HEK293 (cell line): ENCODE measurements at regions not wholly inside any gene's neighbourhood (a gene's known extent, or its start where the extent isn't known, plus 50 kb on each side); places are given as distances from the start of the nearest gene placed in this dataset.

Experiments used
- KLF8 ChIP-seq: fragments of 450-650 bp; formaldehyde crosslinking; IDR thresholded peaks from 2 replicates; pipeline ENCODE4 v1.5.1; 2016; ENCODE audit warnings: missing biosample characterization, missing genetic modification characterization
- ZFP3 ChIP-seq: fragments of 450-650 bp; formaldehyde crosslinking; IDR thresholded peaks from 2 replicates; pipeline ENCODE4 v1.5.1; 2016; ENCODE audit warnings: low read depth, missing biosample characterization, missing genetic modification characterization
- ZNF433 ChIP-seq: fragments of 450-650 bp; formaldehyde crosslinking; IDR thresholded peaks from 2 replicates; pipeline ENCODE4 v1.5.1; 2016; ENCODE audit warnings: missing biosample characterization, missing genetic modification characterization, low read depth
- TF ChIP-seq, protein P1 (sequence below): fragments of 450-650 bp; formaldehyde crosslinking; IDR thresholded peaks from 2 replicates; pipeline ENCODE4 v1.5.1; 2016; ENCODE audit warnings: missing biosample characterization, missing genetic modification characterization
- TF ChIP-seq, protein P2 (sequence below): fragments of 450-650 bp; formaldehyde crosslinking; IDR thresholded peaks from 2 replicates; pipeline ENCODE4 v1.5.1; 2016; ENCODE audit warnings: missing biosample characterization, missing genetic modification characterization
- TF ChIP-seq, protein P3 (sequence below): fragments of 450-650 bp; formaldehyde crosslinking; IDR thresholded peaks from 2 replicates; pipeline ENCODE4 v1.5.1; 2016; ENCODE audit warnings: missing biosample characterization, missing genetic modification characterization
- TF ChIP-seq, protein P4 (sequence below): fragments of 450-650 bp; formaldehyde crosslinking; IDR thresholded peaks from 2 replicates; pipeline ENCODE4 v1.5.1; 2017; ENCODE audit warnings: missing biosample characterization, missing genetic modification characterization

DNA sequence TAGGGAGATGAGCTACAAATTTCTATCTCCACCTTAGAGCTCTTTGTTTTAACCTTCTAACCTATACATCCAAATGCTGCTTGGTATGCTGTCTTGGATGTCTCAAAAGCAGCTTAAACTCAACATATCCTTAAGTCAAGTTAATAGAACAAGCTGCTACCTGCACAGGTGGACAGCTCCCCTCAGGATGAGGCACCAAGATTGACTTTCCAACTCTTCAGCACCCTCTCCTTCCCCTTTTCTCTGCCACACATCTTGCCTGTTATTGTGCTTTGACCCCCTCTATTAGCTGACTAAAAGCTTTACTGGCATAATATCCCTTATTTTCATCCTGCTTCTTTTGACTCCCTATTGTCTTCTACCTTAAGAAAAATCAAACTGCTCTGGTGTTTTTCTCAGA, 448.1 kb upstream of the MEX3C start:
- TF ChIP-seq ZFP3 (tag by site-specific recombination): no peak
- TF ChIP-seq, protein P1, sequence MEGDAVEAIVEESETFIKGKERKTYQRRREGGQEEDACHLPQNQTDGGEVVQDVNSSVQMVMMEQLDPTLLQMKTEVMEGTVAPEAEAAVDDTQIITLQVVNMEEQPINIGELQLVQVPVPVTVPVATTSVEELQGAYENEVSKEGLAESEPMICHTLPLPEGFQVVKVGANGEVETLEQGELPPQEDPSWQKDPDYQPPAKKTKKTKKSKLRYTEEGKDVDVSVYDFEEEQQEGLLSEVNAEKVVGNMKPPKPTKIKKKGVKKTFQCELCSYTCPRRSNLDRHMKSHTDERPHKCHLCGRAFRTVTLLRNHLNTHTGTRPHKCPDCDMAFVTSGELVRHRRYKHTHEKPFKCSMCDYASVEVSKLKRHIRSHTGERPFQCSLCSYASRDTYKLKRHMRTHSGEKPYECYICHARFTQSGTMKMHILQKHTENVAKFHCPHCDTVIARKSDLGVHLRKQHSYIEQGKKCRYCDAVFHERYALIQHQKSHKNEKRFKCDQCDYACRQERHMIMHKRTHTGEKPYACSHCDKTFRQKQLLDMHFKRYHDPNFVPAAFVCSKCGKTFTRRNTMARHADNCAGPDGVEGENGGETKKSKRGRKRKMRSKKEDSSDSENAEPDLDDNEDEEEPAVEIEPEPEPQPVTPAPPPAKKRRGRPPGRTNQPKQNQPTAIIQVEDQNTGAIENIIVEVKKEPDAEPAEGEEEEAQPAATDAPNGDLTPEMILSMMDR (tag by site-specific recombination): no peak
- TF ChIP-seq ZNF433 (tag by site-specific recombination): no peak
- TF ChIP-seq, protein P2, sequence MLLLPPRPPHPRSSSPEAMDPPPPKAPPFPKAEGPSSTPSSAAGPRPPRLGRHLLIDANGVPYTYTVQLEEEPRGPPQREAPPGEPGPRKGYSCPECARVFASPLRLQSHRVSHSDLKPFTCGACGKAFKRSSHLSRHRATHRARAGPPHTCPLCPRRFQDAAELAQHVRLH (tag by site-specific recombination): no peak
- TF ChIP-seq, protein P3, sequence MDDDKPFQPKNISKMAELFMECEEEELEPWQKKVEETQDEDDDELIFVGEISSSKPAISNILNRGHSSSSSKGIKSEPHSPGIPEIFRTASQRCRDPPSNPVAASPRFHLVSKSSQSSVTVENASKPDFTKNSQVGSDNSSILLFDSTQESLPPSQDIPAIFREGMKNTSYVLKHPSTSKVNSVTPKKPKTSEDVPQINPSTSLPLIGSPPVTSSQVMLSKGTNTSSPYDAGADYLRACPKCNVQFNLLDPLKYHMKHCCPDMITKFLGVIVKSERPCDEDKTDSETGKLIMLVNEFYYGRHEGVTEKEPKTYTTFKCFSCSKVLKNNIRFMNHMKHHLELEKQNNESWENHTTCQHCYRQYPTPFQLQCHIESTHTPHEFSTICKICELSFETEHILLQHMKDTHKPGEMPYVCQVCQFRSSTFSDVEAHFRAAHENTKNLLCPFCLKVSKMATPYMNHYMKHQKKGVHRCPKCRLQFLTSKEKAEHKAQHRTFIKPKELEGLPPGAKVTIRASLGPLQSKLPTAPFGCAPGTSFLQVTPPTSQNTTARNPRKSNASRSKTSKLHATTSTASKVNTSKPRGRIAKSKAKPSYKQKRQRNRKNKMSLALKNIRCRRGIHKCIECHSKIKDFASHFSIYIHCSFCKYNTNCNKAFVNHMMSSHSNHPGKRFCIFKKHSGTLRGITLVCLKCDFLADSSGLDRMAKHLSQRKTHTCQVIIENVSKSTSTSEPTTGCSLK: no peak
- TF ChIP-seq, protein P4, sequence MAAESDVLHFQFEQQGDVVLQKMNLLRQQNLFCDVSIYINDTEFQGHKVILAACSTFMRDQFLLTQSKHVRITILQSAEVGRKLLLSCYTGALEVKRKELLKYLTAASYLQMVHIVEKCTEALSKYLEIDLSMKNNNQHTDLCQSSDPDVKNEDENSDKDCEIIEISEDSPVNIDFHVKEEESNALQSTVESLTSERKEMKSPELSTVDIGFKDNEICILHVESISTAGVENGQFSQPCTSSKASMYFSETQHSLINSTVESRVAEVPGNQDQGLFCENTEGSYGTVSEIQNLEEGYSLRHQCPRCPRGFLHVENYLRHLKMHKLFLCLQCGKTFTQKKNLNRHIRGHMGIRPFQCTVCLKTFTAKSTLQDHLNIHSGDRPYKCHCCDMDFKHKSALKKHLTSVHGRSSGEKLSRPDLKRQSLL (tag by site-specific recombination): no peak
- no peak for TF ChIP-seq KLF8 (tag by site-specific recombination)
